Activated naive CD8-positive, alpha-beta T cell treated with anti-CD3 and anti-CD28 coated beads for 36 hours (primary cell): ENCODE measurements at regions not wholly inside any gene's neighbourhood (a gene's known extent, or its start where the extent isn't known, plus 50 kb on each side); places are given as distances from the start of the nearest gene placed in this dataset.

Experiments used
- DNase-seq: peaks from one replicate; pipeline ENCODE4 v3.0.0; 2021
- H3K27ac Mint-ChIP-seq: one replicate; pipeline ENCODE4 v1.8.0; 2022; ENCODE audit warnings: mild to moderate bottlenecking, moderate library complexity, mixed read lengths
- H3K27me3 Mint-ChIP-seq: one replicate; pipeline ENCODE4 v1.8.0; 2022; ENCODE audit warnings: mild to moderate bottlenecking, mixed read lengths
- H3K36me3 Mint-ChIP-seq: one replicate; pipeline ENCODE4 v1.8.0; 2021; ENCODE audit warnings: mild to moderate bottlenecking, mixed read lengths
- H3K4me1 Mint-ChIP-seq: one replicate; pipeline ENCODE4 v1.8.0; 2021; ENCODE audit warnings: mixed read lengths
- H3K4me3 Mint-ChIP-seq: one replicate; pipeline ENCODE4 v1.8.0; 2022; ENCODE audit warnings: mild to moderate bottlenecking, moderate library complexity, mixed read lengths
- H3K9me3 Mint-ChIP-seq: one replicate; pipeline ENCODE4 v1.8.0; 2022; ENCODE audit warnings: mixed read lengths

- Mint-ChIP-seq H3K4me1 (no peaks in the 10 kb centered on the region), H3K9me3 (no peaks in the 10 kb centered on the region), H3K27ac (no peak overlapping the region), H3K27me3 (no peaks in the 10 kb centered on the region), H3K4me3 (no peak overlapping the region), H3K36me3 (no peaks in the 10 kb centered on the region)
- DNase-seq = no peak
Observed at GRCh38 chr17:12579288-12579687, 86.4 kb upstream of the MYOCD start.

- no peaks in the 10 kb centered on the region for H3K36me3 Mint-ChIP-seq
Observed at GRCh38 chr17:12580640-12581039, 85.0 kb upstream of the MYOCD start.

GRCh38 chr17:12584727-12585126 is 81.0 kb upstream of the MYOCD start:
- Mint-ChIP-seq H3K4me3 (no peak overlapping the region), H3K27me3 (no peaks in the 10 kb centered on the region), H3K36me3 (no peaks in the 10 kb centered on the region), H3K9me3 (peaks cover 6% of the 10 kb centered on the region), H3K27ac (no peak overlapping the region), H3K4me1 (no peaks in the 10 kb centered on the region)
- DNase-seq = no peak

More at GRCh38 chr17:12580640-12581039, 85.0 kb upstream of the MYOCD start:
- H3K4me3 Mint-ChIP-seq = no peak overlapping the region
- no peaks in the 10 kb centered on the region for H3K9me3 Mint-ChIP-seq
- no peaks in the 10 kb centered on the region for H3K4me1 Mint-ChIP-seq
- no peaks in the 10 kb centered on the region for H3K27me3 Mint-ChIP-seq
- no peak overlapping the region for H3K27ac Mint-ChIP-seq
- no peak for DNase-seq

GRCh38 chr17:12588531-12588930 is 77.2 kb upstream of the MYOCD start:
- DNase-seq = no peak
- H3K4me3 Mint-ChIP-seq = no peak overlapping the region
- H3K27me3 Mint-ChIP-seq = no peaks in the 10 kb centered on the region
- H3K4me1 Mint-ChIP-seq = no peaks in the 10 kb centered on the region
- H3K27ac Mint-ChIP-seq = no peak overlapping the region
- H3K9me3 Mint-ChIP-seq = peaks cover 6% of the 10 kb centered on the region
- no peaks in the 10 kb centered on the region for H3K36me3 Mint-ChIP-seq

DNA sequence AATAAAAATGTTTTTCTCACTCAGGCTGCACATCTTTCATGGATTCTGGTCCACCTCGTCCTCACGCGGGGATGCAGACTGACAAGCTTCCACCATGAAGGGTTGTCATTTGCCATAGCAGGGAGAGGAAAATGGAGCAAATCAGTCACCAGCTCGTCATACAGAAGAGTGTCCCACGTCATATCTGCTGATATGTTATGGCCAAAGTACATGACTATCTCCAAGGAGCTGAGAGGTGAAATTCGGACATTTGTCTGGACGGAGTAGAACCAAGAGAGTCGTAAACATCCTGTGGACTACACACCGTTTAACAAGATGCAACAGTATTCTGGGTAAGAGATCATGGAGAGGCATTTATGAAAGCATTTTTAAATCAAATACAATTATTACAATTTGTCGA is 75.3 kb upstream of the MYOCD start:
- Mint-ChIP-seq H3K27ac (no peak overlapping the region), H3K9me3 (peaks cover 8% of the 10 kb centered on the region), H3K36me3 (no peaks in the 10 kb centered on the region), H3K4me1 (no peaks in the 10 kb centered on the region), H3K4me3 (no peak overlapping the region), H3K27me3 (no peaks in the 10 kb centered on the region)
- DNase-seq = no peak

- Mint-ChIP-seq H3K4me3 (no peak overlapping the region), H3K27ac (no peak overlapping the region), H3K27me3 (no peaks in the 10 kb centered on the region), H3K9me3 (peaks cover 8% of the 10 kb centered on the region), H3K36me3 (no peaks in the 10 kb centered on the region), H3K4me1 (no peaks in the 10 kb centered on the region)
- no peak for DNase-seq
Observed at GRCh38 chr17:12591021-12591735, 74.5 kb upstream of the MYOCD start.

DNA sequence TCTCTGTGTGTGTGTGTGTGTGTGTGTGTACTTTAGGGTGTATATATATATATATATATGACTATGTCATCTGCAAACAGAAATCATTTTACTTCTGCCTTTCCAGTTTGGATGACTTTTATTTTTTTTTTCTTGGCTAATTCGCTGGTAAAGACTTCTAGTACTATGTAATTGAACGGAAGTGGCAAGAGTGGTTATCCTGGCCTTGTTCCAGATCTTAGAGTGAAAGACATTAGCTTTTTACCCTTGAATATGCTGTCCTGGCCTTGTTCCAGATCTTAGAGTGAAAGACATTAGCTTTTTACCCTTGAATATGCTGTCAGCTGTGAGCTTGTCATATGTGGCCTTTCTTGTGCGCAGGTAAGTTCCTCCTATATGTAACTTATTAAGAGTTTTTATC is 72.7 kb upstream of the MYOCD start:
- peaks cover 8% of the 10 kb centered on the region for H3K9me3 Mint-ChIP-seq
- no peak overlapping the region for H3K27ac Mint-ChIP-seq
- no peak for DNase-seq
- H3K27me3 Mint-ChIP-seq = no peaks in the 10 kb centered on the region
- H3K4me1 Mint-ChIP-seq = no peaks in the 10 kb centered on the region
- H3K4me3 Mint-ChIP-seq = no peak overlapping the region
- H3K36me3 Mint-ChIP-seq = no peaks in the 10 kb centered on the region

DNA sequence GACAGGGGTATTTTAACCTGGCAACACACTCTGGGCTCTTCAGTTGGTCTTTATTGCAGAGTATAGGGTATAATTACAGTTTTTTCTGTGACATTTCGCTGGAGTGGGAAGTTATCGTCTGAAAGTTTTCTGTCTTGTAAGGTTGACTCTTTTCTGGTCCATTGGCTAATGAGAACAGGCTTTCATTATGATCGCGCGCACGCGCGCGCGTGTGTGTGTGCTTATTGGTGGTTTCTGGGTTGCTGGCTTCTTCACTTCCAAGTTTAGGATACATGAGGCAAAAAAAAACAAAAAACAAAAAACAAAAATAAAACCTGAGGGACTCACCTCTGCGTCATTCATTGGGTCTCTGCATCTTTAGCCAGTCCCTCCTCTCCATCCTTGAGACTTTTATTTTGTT is 68.7 kb upstream of the MYOCD start:
- Mint-ChIP-seq H3K4me3 (no peak overlapping the region), H3K27ac (no peak overlapping the region), H3K9me3 (peaks cover 2% of the 10 kb centered on the region), H3K27me3 (no peaks in the 10 kb centered on the region), H3K4me1 (no peaks in the 10 kb centered on the region), H3K36me3 (no peaks in the 10 kb centered on the region)
- no peak for DNase-seq

DNA sequence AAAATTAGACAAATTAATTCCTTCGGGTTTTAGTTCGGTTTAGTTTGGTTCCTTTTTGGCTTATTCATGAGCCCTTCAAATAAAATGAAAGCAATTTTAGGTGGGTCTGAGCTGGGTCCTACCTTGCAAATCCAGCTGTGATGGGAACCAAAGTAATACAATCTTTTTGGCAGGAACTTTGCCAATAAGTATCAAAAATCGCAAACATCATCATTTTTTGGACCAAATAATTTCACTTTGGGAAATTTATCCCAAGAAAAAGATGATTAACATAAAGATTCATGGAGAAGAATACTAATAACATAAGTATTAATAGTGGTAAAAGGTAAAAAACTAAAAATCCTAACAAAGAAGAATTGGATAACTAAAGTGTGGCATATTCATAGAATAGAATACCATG is 67.8 kb upstream of the MYOCD start:
- Mint-ChIP-seq H3K36me3 (no peaks in the 10 kb centered on the region), H3K9me3 (peaks cover 2% of the 10 kb centered on the region), H3K27me3 (no peaks in the 10 kb centered on the region), H3K27ac (no peak overlapping the region), H3K4me3 (no peak overlapping the region), H3K4me1 (no peaks in the 10 kb centered on the region)
- no peak for DNase-seq

- no peak for DNase-seq
- no peak overlapping the region for H3K27ac Mint-ChIP-seq
- H3K9me3 Mint-ChIP-seq = no peaks in the 10 kb centered on the region
- no peaks in the 10 kb centered on the region for H3K36me3 Mint-ChIP-seq
- H3K4me1 Mint-ChIP-seq = no peaks in the 10 kb centered on the region
- no peak overlapping the region for H3K4me3 Mint-ChIP-seq
- no peaks in the 10 kb centered on the region for H3K27me3 Mint-ChIP-seq
Observed at GRCh38 chr17:12599186-12599920, 66.3 kb upstream of the MYOCD start.

- H3K4me3 Mint-ChIP-seq = no peak overlapping the region
- no peaks in the 10 kb centered on the region for H3K9me3 Mint-ChIP-seq
- no peaks in the 10 kb centered on the region for H3K27me3 Mint-ChIP-seq
- no peaks in the 10 kb centered on the region for H3K4me1 Mint-ChIP-seq
- H3K36me3 Mint-ChIP-seq = no peaks in the 10 kb centered on the region
- no peak for DNase-seq
- no peak overlapping the region for H3K27ac Mint-ChIP-seq
Observed at GRCh38 chr17:12600349-12600748, 65.3 kb upstream of the MYOCD start.

DNA sequence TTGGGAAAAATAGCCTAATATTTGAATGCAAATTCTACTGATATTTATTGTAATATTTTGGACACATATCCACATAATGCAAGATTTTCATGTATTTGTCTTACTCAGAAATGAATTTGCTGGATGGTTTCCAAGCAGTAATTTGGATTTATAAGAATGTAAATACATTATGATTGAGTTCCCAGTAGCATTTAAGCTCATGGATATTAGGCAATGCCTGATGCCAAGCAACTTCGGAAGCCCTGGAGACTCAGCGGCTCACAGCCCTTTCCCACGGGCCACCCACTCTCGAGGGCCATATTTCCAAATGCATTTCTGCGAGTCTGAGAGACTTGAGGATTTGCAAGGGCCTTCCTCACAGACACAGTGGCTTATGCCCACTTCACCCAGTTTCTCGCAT is 62.1 kb upstream of the MYOCD start:
- no peak overlapping the region for H3K27ac Mint-ChIP-seq
- H3K27me3 Mint-ChIP-seq = no peaks in the 10 kb centered on the region
- H3K36me3 Mint-ChIP-seq = no peaks in the 10 kb centered on the region
- H3K4me1 Mint-ChIP-seq = no peaks in the 10 kb centered on the region
- no peak for DNase-seq
- H3K4me3 Mint-ChIP-seq = no peak overlapping the region
- peaks cover 2% of the 10 kb centered on the region for H3K9me3 Mint-ChIP-seq

- peaks cover 2% of the 10 kb centered on the region for H3K9me3 Mint-ChIP-seq
- H3K4me3 Mint-ChIP-seq = no peak overlapping the region
- H3K27me3 Mint-ChIP-seq = no peaks in the 10 kb centered on the region
- no peak overlapping the region for H3K27ac Mint-ChIP-seq
- no peaks in the 10 kb centered on the region for H3K4me1 Mint-ChIP-seq
- DNase-seq = no peak
- H3K36me3 Mint-ChIP-seq = no peaks in the 10 kb centered on the region
Observed at GRCh38 chr17:12605222-12605621, 60.5 kb upstream of the MYOCD start.

- Mint-ChIP-seq H3K4me1 (no peaks in the 10 kb centered on the region), H3K27ac (no peak overlapping the region), H3K9me3 (peaks cover 1% of the 10 kb centered on the region), H3K36me3 (no peaks in the 10 kb centered on the region), H3K27me3 (no peaks in the 10 kb centered on the region), H3K4me3 (no peak overlapping the region)
- DNase-seq = no peak
Observed at GRCh38 chr17:12613566-12613965, 52.1 kb upstream of the MYOCD start.
